Endothelial cell of umbilical vein (primary cell): ENCODE measurements at regions not wholly inside any gene's neighbourhood (a gene's known extent, or its start where the extent isn't known, plus 50 kb on each side); places are given as distances from the start of the nearest gene placed in this dataset.

Experiments used
- BruUV-seq: library from RNA; stranded (reverse); fragments of 400-500 nt; replicated peaks from 2 replicates; lab custom pipeline; 2021; lab: Mats Ljungman, UMichigan
- CTCF ChIA-PET: fragments of 300-600, 350-600 bp; sonication (Branson Sonifier 250); formaldehyde crosslinking; loops from one replicate; lab custom pipeline; 2021; ENCODE audit warnings: antibody characterized with exemption, inconsistent platforms; lab: Charles Lee
- POLR2A ChIA-PET: fragments of 300-600, 350-600 bp; sonication (Branson Sonifier 250); formaldehyde crosslinking; loops from one replicate; lab custom pipeline; 2021; ENCODE audit warnings: antibody characterized with exemption, inconsistent platforms; lab: Charles Lee
- DNase-seq: peaks from one replicate; pipeline ENCODE4 v3.0.0-alpha.2; 2011; ENCODE audit warnings: low read depth, low spot score
- FAIRE-seq: peaks from 2 replicates; lab custom pipeline; 2011; peaks lifted over from hg19 to GRCh38; lab: Jason Lieb, UNC
- H2AFZ ChIP-seq: 2 replicates; pipeline ENCODE4 v1.6.0; 2012; ENCODE audit warnings: low read depth, low read length, control low read depth, inconsistent platforms
- H3K27ac ChIP-seq: 2 replicates; pipeline ENCODE4 v1.5.1; 2011; ENCODE audit warnings: low read depth, mild to moderate bottlenecking, control low read depth, low read length, moderate library complexity; ENCODE audit not compliant: insufficient read depth
- H3K27me3 ChIP-seq, 2 experiments: 2 replicates each; pipeline versions ENCODE4 v1.6.0 to v1.6.1; 2011; ENCODE audit warnings: low read length in 2 of 2, mixed read lengths in 1 of 2; ENCODE audit not compliant: control insufficient read depth in 2 of 2, insufficient read depth in 2 of 2
- H3K36me3 ChIP-seq, 2 experiments: 2 replicates in 1 of 2; 3 replicates in 1 of 2; pipeline ENCODE4 v1.5.1; 2011; ENCODE audit warnings: low read length in 2 of 2, mild to moderate bottlenecking in 1 of 2, moderate library complexity in 1 of 2; ENCODE audit not compliant: control insufficient read depth in 2 of 2, insufficient read depth in 2 of 2; ENCODE audit errors: extremely low read depth in 1 of 2
- H3K4me1 ChIP-seq: 3 replicates; pipeline ENCODE4 v1.5.1; 2011; ENCODE audit warnings: mild to moderate bottlenecking, low read length; ENCODE audit not compliant: control insufficient read depth, insufficient read depth; ENCODE audit errors: extremely low read depth
- H3K4me2 ChIP-seq: 2 replicates; pipeline ENCODE4 v1.6.1; 2011; ENCODE audit warnings: low read length, control low read depth, mixed read lengths; ENCODE audit not compliant: insufficient read depth
- H3K4me3 ChIP-seq, 3 experiments: fragments of 200-600 bp in 1 of 3; sonication (generic), shearing (Covaris generic) in 1 of 3; replicated peaks in 1 of 3; 2 replicates each; pipeline ENCODE4 v1.5.1; 2011 to 2016; ENCODE audit warnings: control low read depth in 3 of 3, low read length in 3 of 3, mild to moderate bottlenecking in 2 of 3, inconsistent platforms in 1 of 3, low read depth in 1 of 3, moderate library complexity in 1 of 3; ENCODE audit not compliant: insufficient read depth in 1 of 3
- H3K79me2 ChIP-seq: 2 replicates; pipeline ENCODE4 v1.6.0; 2012; ENCODE audit warnings: low read length, inconsistent platforms; ENCODE audit not compliant: control insufficient read depth, insufficient read depth
- H3K9ac ChIP-seq: replicated peaks from 2 replicates; pipeline ENCODE3; 2011; ENCODE audit warnings: low read length, control low read depth; ENCODE audit not compliant: insufficient read depth; ENCODE audit errors: extremely low read depth
- H3K9me1 ChIP-seq: replicated peaks from 3 replicates; pipeline ENCODE4 v1.6.0; 2011; ENCODE audit warnings: mild to moderate bottlenecking, low read length; ENCODE audit not compliant: control insufficient read depth, insufficient read depth; ENCODE audit errors: extremely low read depth
- H3K9me3 ChIP-seq: replicated peaks from 2 replicates; pipeline ENCODE4 v1.5.1; 2012; ENCODE audit warnings: low read length, inconsistent platforms; ENCODE audit not compliant: control insufficient read depth, insufficient read depth
- H4K20me1 ChIP-seq: replicated peaks from 2 replicates; pipeline ENCODE3; 2011; ENCODE audit warnings: mild to moderate bottlenecking, low read length; ENCODE audit not compliant: control insufficient read depth, insufficient read depth; ENCODE audit errors: extremely low read depth
- CTCF ChIP-seq, 2 donors: IDR thresholded peaks; 1 replicate in 1 of 2; 2 replicates in 1 of 2; pipeline ENCODE4 v1.5.1; 2011; ENCODE audit warnings: low read length in 2 of 2, mild to moderate bottlenecking in 2 of 2, moderate library complexity in 2 of 2, control low read depth in 1 of 2, inconsistent platforms in 1 of 2, low read depth in 1 of 2; ENCODE audit not compliant: insufficient read depth in 1 of 2; ENCODE audit errors: extremely low read depth in 1 of 2
- EZH2 ChIP-seq: IDR thresholded peaks from 2 replicates; pipeline ENCODE4 v1.6.1; 2012; ENCODE audit warnings: borderline replicate concordance, low read depth, mild to moderate bottlenecking, moderate library complexity, low read length, inconsistent platforms; ENCODE audit not compliant: severe bottlenecking
- FOS ChIP-seq: IDR thresholded peaks from 2 replicates; pipeline ENCODE4 v1.6.1; 2011; ENCODE audit warnings: mild to moderate bottlenecking, low read length, moderate library complexity, borderline replicate concordance; ENCODE audit not compliant: insufficient read depth
- GATA2 ChIP-seq: IDR thresholded peaks from 2 replicates; pipeline ENCODE4 v1.7.0; 2011; ENCODE audit warnings: low read depth, mild to moderate bottlenecking, moderate library complexity, mixed read lengths, low read length; ENCODE audit not compliant: insufficient read length, insufficient read depth
- JUN ChIP-seq: IDR thresholded peaks from 2 replicates; pipeline ENCODE4 v1.6.1; 2011; ENCODE audit warnings: borderline replicate concordance, low read depth; ENCODE audit not compliant: insufficient read length, insufficient read depth
- MAX ChIP-seq: IDR thresholded peaks from 2 replicates; pipeline ENCODE4 v1.6.1; 2011; ENCODE audit not compliant: insufficient read depth, insufficient read length
- MYC ChIP-seq: IDR thresholded peaks from one replicate; pipeline ENCODE4 v1.6.1; 2011; ENCODE audit warnings: mild to moderate bottlenecking, low read depth, low read length
- POLR2A ChIP-seq: IDR thresholded peaks from 2 replicates; pipeline ENCODE4 v1.6.1; 2012; ENCODE audit warnings: low read depth, mild to moderate bottlenecking, control low read depth, low read length
- POLR2AphosphoS5 ChIP-seq: IDR thresholded peaks from 2 replicates; pipeline ENCODE4 v1.6.1; 2012; ENCODE audit warnings: low read depth, mild to moderate bottlenecking, control low read depth, low read length, moderate library complexity; ENCODE audit not compliant: insufficient read depth
- dilution Hi-C: fragments of 300-500 bp; cut with MboI; formaldehyde crosslinking; loops from one replicate; pipeline ENCODE4 v1.15.0; 2019; ENCODE audit warnings: low sequenced_read_pairs; ENCODE audit not compliant: extremely low pct_ligation_motif_present
- intact Hi-C: fragments of 100-400 bp; cut with micrococcal nuclease; formaldehyde crosslinking; loops from one replicate; pipeline ENCODE4 v1.10.0; 2022

GRCh38 chr18:29925566-29925965, 1117.0 kb downstream of the DSC3 start:
- DNase-seq (no peak), FAIRE-seq (no peak)
- Histone ChIP-seq H3K27me3 (no peaks in the 10 kb centered on the region), H2AFZ (no peak overlapping the region), H4K20me1 (no peaks in the 10 kb centered on the region), H3K9me3 (no peaks in the 10 kb centered on the region), H3K4me1 (no peaks in the 10 kb centered on the region), H3K9me1 (no peaks in the 10 kb centered on the region), H3K27ac (no peak overlapping the region), H3K36me3 (no peaks in the 10 kb centered on the region), H3K79me2 (no peaks in the 10 kb centered on the region), H3K4me2 (no peak overlapping the region), H3K9ac (no peak overlapping the region), H3K4me3 (no peak overlapping the region)
- CTCF ChIA-PET = no interaction called here
- intact Hi-C loops (no loop called here), dilution Hi-C loops (no loop called here)
- TF ChIP-seq MAX (no peak), POLR2AphosphoS5 (no peak), POLR2A (no peak), GATA2 (no peak), FOS (no peak), MYC (no peak), CTCF (IDR thresholded peaks at IDR 0.05; ENCODE audit: extremely low read depth in 1 of 2, insufficient read depth in 1 of 2, low read depth in 1 of 2, low read length in 2 of 2) (no peak), JUN (no peak), EZH2 (no peak)
- POLR2A ChIA-PET = no interaction called here
- BruUV-seq = no TSS peak
